Prostate gland (tissue), 2 donors: ENCODE measurements at regions not wholly inside any gene's neighbourhood (a gene's known extent, or its start where the extent isn't known, plus 50 kb on each side); places are given as distances from the start of the nearest gene placed in this dataset.
"Not testable (repeated sequence)": the region's sequence is repeated elsewhere in the genome, so short reads cannot be mapped to it uniquely, and the experiment has no call there.

Experiments
- DNase-seq: peaks from one replicate; pipeline ENCODE4 v3.0.0-alpha.2; 2019; ENCODE audit warnings: low spot score
- H3K27ac ChIP-seq, 2 donors: fragments of 200-600 bp; sonication (generic); 2 replicates each; pipeline ENCODE4 v1.5.1; 2017 to 2019
- H3K27me3 ChIP-seq: fragments of 200-600 bp; sonication (generic); replicated peaks from 2 replicates; pipeline ENCODE4 v1.5.1; 2019; ENCODE audit not compliant: insufficient read depth
- H3K36me3 ChIP-seq, 2 donors: fragments of 200-600 bp; sonication (generic); 1 replicate in 1 of 2; 2 replicates in 1 of 2; pipeline versions ENCODE4 v1.5.1 to v1.8.1; 2017 to 2019
- H3K4me1 ChIP-seq: fragments of 200-600 bp; sonication (generic); replicated peaks from 2 replicates; pipeline ENCODE4 v1.5.1; 2019
- H3K4me3 ChIP-seq, 2 donors: fragments of 200-600 bp; sonication (generic); 2 replicates each; pipeline ENCODE4 v1.5.1; 2017 to 2019
- H3K9me3 ChIP-seq: fragments of 200-600 bp; sonication (generic); 2 replicates; pipeline ENCODE4 v1.5.1; 2017
- WGBS: methylation state at CpG from one replicate; pipeline ENCODE4 v1.1.5; 2018; 5-methylcytosine and 5-hydroxymethylcytosine counted together
- intact Hi-C: fragments of 100-400 bp; cut with DNase I; formaldehyde crosslinking; loops from one replicate; pipeline ENCODE4 v1.14.2; 2022

GRCh38 chr9:39533001-39533762 is 177.7 kb downstream of the SPATA31A1 start:
- H3K4me1 ChIP-seq, H3K27ac ChIP-seq, intact Hi-C loops, H3K27me3 ChIP-seq, H3K9me3 ChIP-seq, DNase-seq, H3K36me3 ChIP-seq, H3K4me3 ChIP-seq: not testable (repeated sequence)
- 100% methylated on average over 5 of the region's 38 CpGs for WGBS

DNA sequence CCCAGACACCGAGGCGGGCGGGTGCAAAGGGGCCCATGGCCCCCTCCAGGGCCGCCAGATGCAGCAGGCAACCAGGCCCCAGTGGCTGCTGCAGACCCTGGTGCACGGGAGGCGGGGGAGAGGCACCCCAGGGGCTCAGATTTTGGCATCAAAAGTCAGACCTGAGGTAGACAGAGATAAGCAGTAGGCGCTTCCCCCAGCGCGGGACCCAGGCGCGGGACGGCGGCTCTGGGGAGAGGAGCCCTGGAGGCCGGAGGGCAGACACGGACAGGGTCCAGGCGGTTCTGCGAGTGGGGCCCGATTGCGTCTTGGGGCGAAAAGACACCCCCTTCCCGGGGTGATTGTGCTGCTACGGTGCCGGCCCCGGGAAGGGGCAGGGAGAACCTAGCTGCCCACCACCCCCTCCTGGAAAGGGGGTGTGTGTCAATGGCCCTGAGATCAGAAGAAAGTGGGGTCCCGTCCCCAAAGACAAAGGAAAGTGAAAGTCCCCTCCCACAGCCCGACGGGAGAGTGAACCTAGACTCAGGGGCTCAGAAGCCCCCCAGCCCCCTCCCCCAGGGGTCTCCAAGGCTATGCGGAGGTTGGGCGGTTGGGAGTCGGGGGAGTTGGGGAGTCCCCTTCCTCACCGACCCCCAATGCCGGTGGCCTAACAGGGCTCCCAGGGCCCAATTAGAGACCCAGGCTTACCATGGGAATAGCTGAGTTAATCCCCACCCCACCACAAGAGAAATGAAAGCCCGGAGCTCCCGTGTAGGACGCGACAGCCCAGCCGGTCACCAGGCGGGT is 178.5 kb downstream of the SPATA31A1 start:
- no CpG with 5 or more reads among the region's 38 CpGs for WGBS
- intact Hi-C loops, H3K9me3 ChIP-seq, H3K27me3 ChIP-seq, DNase-seq, H3K36me3 ChIP-seq, H3K4me1 ChIP-seq, H3K4me3 ChIP-seq, H3K27ac ChIP-seq: not testable (repeated sequence)

DNA sequence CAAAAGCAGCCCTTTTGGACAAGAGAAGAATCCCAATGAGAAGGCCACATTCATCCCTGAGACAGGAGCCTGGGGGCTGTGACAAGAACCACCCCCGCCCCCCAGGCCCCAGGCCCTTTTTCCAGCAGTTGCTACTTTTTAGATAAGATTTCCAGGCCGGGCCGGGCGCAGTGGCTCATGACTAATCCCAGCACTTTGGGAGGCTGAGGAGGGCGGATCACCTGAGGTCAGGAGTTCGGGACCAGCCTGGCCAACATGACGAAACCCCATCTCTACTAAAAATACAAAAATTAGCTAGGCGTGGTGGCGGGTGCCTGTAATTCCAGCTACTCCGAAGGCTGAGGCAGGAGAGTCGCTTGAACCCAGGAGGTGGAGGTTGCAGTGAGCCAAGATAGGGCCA is 179.4 kb downstream of the SPATA31A1 start:
- H3K4me3 ChIP-seq, H3K4me1 ChIP-seq, H3K36me3 ChIP-seq, DNase-seq, H3K27ac ChIP-seq, intact Hi-C loops, H3K9me3 ChIP-seq, H3K27me3 ChIP-seq: not testable (repeated sequence)
- no CpG with 5 or more reads among the region's 11 CpGs for WGBS

- H3K9me3 ChIP-seq, H3K36me3 ChIP-seq, H3K27me3 ChIP-seq, intact Hi-C loops, DNase-seq, H3K4me3 ChIP-seq, H3K4me1 ChIP-seq, H3K27ac ChIP-seq: not testable (repeated sequence)
- WGBS, result 92% methylated on average over 1 of the region's 1 CpG
Measured at GRCh38 chr9:39542157-39542556, 186.7 kb downstream of the SPATA31A1 start.

- DNase-seq, H3K27me3 ChIP-seq, H3K4me3 ChIP-seq, intact Hi-C loops, H3K4me1 ChIP-seq, H3K9me3 ChIP-seq, H3K27ac ChIP-seq, H3K36me3 ChIP-seq: not testable (repeated sequence)
Measured at GRCh38 chr9:39545079-39545478, 189.6 kb downstream of the SPATA31A1 start.

GRCh38 chr9:39550573-39550972 is 195.1 kb downstream of the SPATA31A1 start:
- H3K9me3 ChIP-seq, H3K4me1 ChIP-seq, intact Hi-C loops, DNase-seq, H3K4me3 ChIP-seq, H3K27me3 ChIP-seq, H3K36me3 ChIP-seq, H3K27ac ChIP-seq: not testable (repeated sequence)
- 40% methylated on average over 2 of the region's 2 CpGs for WGBS

- H3K27me3 ChIP-seq, H3K9me3 ChIP-seq, H3K27ac ChIP-seq, intact Hi-C loops, H3K4me3 ChIP-seq, H3K4me1 ChIP-seq, H3K36me3 ChIP-seq, DNase-seq: not testable (repeated sequence)
- WGBS, result 94% methylated on average over 1 of the region's 1 CpG
Measured at GRCh38 chr9:39551544-39551943, 196.1 kb downstream of the SPATA31A1 start.

- 52% methylated on average over 3 of the region's 3 CpGs for WGBS
- H3K27ac ChIP-seq, intact Hi-C loops, H3K27me3 ChIP-seq, H3K36me3 ChIP-seq, H3K9me3 ChIP-seq, H3K4me3 ChIP-seq, DNase-seq, H3K4me1 ChIP-seq: not testable (repeated sequence)
Measured at GRCh38 chr9:39552242-39552881, 196.9 kb downstream of the SPATA31A1 start.

DNA sequence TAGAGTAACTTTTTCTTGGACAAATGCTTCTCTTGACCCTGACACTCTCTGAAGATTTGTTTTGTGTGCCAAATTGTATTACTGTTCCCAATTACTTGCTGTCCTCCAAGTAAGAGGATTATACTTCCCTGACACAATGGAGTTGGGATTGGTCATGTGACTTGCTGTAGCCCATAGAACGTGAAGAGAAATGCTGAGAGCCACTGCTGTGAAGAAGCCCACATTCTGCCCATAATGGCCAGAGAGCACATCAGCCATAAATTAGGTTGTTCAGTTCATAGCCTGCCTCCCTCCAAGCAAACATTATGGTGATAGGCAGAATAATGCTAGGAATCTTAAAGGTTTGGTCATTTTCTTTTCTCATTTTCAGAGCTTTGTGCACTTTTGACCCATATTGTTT is 198.9 kb downstream of the SPATA31A1 start:
- H3K4me1 ChIP-seq, H3K36me3 ChIP-seq, DNase-seq, H3K27me3 ChIP-seq, H3K4me3 ChIP-seq, H3K27ac ChIP-seq, intact Hi-C loops, H3K9me3 ChIP-seq: not testable (repeated sequence)
- 56% methylated on average over 1 of the region's 1 CpG for WGBS

DNA sequence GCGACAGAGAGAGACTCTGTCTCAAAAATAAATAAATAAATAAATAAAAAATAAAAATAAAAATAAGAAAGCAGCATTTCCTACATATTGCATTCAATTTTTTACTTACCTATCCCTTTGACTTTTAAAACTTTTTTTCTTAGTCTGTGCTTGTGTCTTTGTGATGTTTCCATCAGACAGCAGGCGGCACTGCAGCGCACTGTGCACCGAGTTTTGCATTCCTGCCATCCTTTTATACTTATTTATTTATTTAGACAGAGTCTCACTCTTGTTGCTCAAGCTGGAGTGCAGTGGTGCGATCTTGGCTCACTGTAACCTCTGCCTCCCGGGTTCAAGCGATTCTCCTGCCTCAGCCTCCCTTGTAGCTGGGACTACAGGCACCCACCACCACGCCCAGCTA is 203.9 kb downstream of the SPATA31A1 start:
- H3K9me3 ChIP-seq, H3K27ac ChIP-seq, H3K4me1 ChIP-seq, intact Hi-C loops, H3K4me3 ChIP-seq, H3K27me3 ChIP-seq, H3K36me3 ChIP-seq: not testable (repeated sequence)
- peak; percentile 4 for DNase-seq
- 80% methylated on average over 8 of the region's 8 CpGs for WGBS

DNA sequence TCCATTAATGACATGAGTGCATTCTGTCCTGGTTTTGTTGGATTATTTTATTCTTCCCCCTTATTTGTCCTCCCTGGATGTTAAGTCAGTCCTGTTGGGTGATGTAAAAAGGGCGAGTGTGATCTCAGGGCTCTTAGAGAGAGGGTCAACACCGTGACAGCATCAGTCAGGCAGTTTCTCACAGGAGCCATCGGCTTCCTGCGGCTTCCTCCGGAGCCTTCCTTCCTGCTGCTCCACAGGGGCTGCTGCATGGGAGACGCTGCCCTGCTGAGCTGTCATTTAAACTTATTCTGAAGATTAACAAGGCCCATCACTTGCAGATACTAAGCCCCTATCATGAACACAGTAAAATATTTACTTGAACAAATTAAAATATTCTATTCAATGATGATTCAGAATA is 211.3 kb downstream of the SPATA31A1 start:
- H3K27ac ChIP-seq, intact Hi-C loops: not testable (repeated sequence)

GRCh38 chr9:39567396-39567795 is 211.9 kb downstream of the SPATA31A1 start:
- 66% methylated on average over 1 of the region's 1 CpG for WGBS
- H3K27ac ChIP-seq, intact Hi-C loops, DNase-seq, H3K27me3 ChIP-seq, H3K36me3 ChIP-seq, H3K4me3 ChIP-seq, H3K4me1 ChIP-seq, H3K9me3 ChIP-seq: not testable (repeated sequence)

More for the DNA sequence above, 211.3 kb downstream of the SPATA31A1 start:
- 31% methylated on average over 6 of the region's 6 CpGs for WGBS
- not testable (repeated sequence) for H3K4me3 ChIP-seq, H3K9me3 ChIP-seq, H3K27me3 ChIP-seq, DNase-seq, H3K4me1 ChIP-seq, H3K36me3 ChIP-seq
